ENCODE measurements at regions not wholly inside any gene's neighbourhood (a gene's known extent, or its start where the extent isn't known, plus 50 kb on each side); places are given as distances from the start of the nearest gene placed in this dataset.

- no peak for TF ChIP-seq GATA3 (IDR thresholded peaks at IDR 0.05; ENCODE audit: low read depth, low read length)
- TF ChIP-seq GATA2 (IDR thresholded peaks at IDR 0.05; ENCODE audit: low read depth, low read length) = no peak
These were observed 58.4 kb upstream of the ABCB5 start for GRCh38 chr7:20557116-20557515.
